ENCODE measurements at regions not wholly inside any gene's neighbourhood (a gene's known extent, or its start where the extent isn't known, plus 50 kb on each side); places are given as distances from the start of the nearest gene placed in this dataset.

DNA sequence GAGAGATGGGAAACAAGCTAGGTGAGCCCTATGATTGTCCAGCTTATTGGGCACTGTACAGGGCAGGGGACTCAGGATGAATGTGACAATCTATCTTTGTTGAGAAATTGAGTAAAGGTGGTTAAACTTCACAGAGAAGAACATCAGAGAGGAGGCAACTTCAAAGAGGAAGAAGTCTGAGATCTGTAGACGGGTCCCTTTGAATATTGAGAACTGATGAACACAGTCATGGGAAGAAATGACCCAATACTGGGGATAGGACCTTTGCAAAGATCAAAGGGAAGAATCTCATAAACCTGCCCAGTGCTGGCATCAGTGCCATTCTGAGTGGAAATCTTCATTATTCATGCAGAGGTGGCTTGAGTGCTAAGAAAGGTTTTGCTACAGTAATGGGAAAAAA lies 569.7 kb upstream of the KCNMB2 start:
- no peaks in the 10 kb centered on the region for H3K27me3 ChIP-seq (ENCODE audit: control insufficient read depth in 2 of 2, insufficient read depth in 2 of 2, low read length in 2 of 2)
- H3K27ac ChIP-seq (ENCODE audit: low read depth in 2 of 2, low read length in 2 of 2) = no peak overlapping the region
- H3K4me1 ChIP-seq (ENCODE audit: control insufficient read depth in 2 of 2, insufficient read depth in 2 of 2, low read length in 2 of 2) = no peaks in the 10 kb centered on the region
- no peaks in the 10 kb centered on the region for H3K36me3 ChIP-seq (ENCODE audit: control insufficient read depth in 2 of 2, insufficient read depth in 2 of 2, low read length in 2 of 2)
- H3K9me3 ChIP-seq (ENCODE audit: control insufficient read depth in 2 of 2, low read length in 2 of 2) = no peaks in the 10 kb centered on the region
- no peak overlapping the region for H3K4me3 ChIP-seq (ENCODE audit: low read length in 2 of 2)
- H3K9ac ChIP-seq (ENCODE audit: low read depth in 1 of 2, low read length in 2 of 2) = no peak overlapping the region

GRCh38 chr3:177968891-177969290 lies 567.3 kb upstream of the KCNMB2 start:
- no peak overlapping the region for H3K9ac ChIP-seq (ENCODE audit: low read depth in 1 of 2, low read length in 2 of 2)
- no peaks in the 10 kb centered on the region for H3K27me3 ChIP-seq (ENCODE audit: control insufficient read depth in 2 of 2, insufficient read depth in 2 of 2, low read length in 2 of 2)
- H3K4me3 ChIP-seq (ENCODE audit: low read length in 2 of 2) = no peak overlapping the region
- no peaks in the 10 kb centered on the region for H3K36me3 ChIP-seq (ENCODE audit: control insufficient read depth in 2 of 2, insufficient read depth in 2 of 2, low read length in 2 of 2)
- H3K9me3 ChIP-seq (ENCODE audit: control insufficient read depth in 2 of 2, low read length in 2 of 2) = no peaks in the 10 kb centered on the region
- no peak overlapping the region for H3K27ac ChIP-seq (ENCODE audit: low read depth in 2 of 2, low read length in 2 of 2)
- no peaks in the 10 kb centered on the region for H3K4me1 ChIP-seq (ENCODE audit: control insufficient read depth in 2 of 2, insufficient read depth in 2 of 2, low read length in 2 of 2)

GRCh38 chr3:177973241-177973840 lies 562.9 kb upstream of the KCNMB2 start:
- no peaks in the 10 kb centered on the region for H3K27me3 ChIP-seq (ENCODE audit: control insufficient read depth in 2 of 2, insufficient read depth in 2 of 2, low read length in 2 of 2)
- no peak overlapping the region for H3K9ac ChIP-seq (ENCODE audit: low read depth in 1 of 2, low read length in 2 of 2)
- H3K9me3 ChIP-seq (ENCODE audit: control insufficient read depth in 2 of 2, low read length in 2 of 2) = no peaks in the 10 kb centered on the region
- no peaks in the 10 kb centered on the region for H3K4me1 ChIP-seq (ENCODE audit: control insufficient read depth in 2 of 2, insufficient read depth in 2 of 2, low read length in 2 of 2)
- H3K36me3 ChIP-seq (ENCODE audit: control insufficient read depth in 2 of 2, insufficient read depth in 2 of 2, low read length in 2 of 2) = no peaks in the 10 kb centered on the region
- no peak overlapping the region for H3K4me3 ChIP-seq (ENCODE audit: low read length in 2 of 2)
- H3K27ac ChIP-seq (ENCODE audit: low read depth in 2 of 2, low read length in 2 of 2) = no peak overlapping the region

- H3K9me3 ChIP-seq (ENCODE audit: control insufficient read depth in 2 of 2, low read length in 2 of 2) = no peaks in the 10 kb centered on the region
- no peaks in the 10 kb centered on the region for H3K27me3 ChIP-seq (ENCODE audit: control insufficient read depth in 2 of 2, insufficient read depth in 2 of 2, low read length in 2 of 2)
- no peak overlapping the region for H3K4me3 ChIP-seq (ENCODE audit: low read length in 2 of 2)
- H3K36me3 ChIP-seq (ENCODE audit: control insufficient read depth in 2 of 2, insufficient read depth in 2 of 2, low read length in 2 of 2) = no peaks in the 10 kb centered on the region
- no peaks in the 10 kb centered on the region for H3K4me1 ChIP-seq (ENCODE audit: control insufficient read depth in 2 of 2, insufficient read depth in 2 of 2, low read length in 2 of 2)
- H3K9ac ChIP-seq (ENCODE audit: low read depth in 1 of 2, low read length in 2 of 2) = no peak overlapping the region
- H3K27ac ChIP-seq (ENCODE audit: low read depth in 2 of 2, low read length in 2 of 2) = no peak overlapping the region
Observed at GRCh38 chr3:177976241-177976640, 560.0 kb upstream of the KCNMB2 start.

GRCh38 chr3:177976866-177977265 lies 559.4 kb upstream of the KCNMB2 start:
- H3K27me3 ChIP-seq (ENCODE audit: control insufficient read depth in 2 of 2, insufficient read depth in 2 of 2, low read length in 2 of 2) = no peaks in the 10 kb centered on the region
- H3K36me3 ChIP-seq (ENCODE audit: control insufficient read depth in 2 of 2, insufficient read depth in 2 of 2, low read length in 2 of 2) = no peaks in the 10 kb centered on the region
- no peak overlapping the region for H3K4me3 ChIP-seq (ENCODE audit: low read length in 2 of 2)
- no peak overlapping the region for H3K27ac ChIP-seq (ENCODE audit: low read depth in 2 of 2, low read length in 2 of 2)
- no peaks in the 10 kb centered on the region for H3K9me3 ChIP-seq (ENCODE audit: control insufficient read depth in 2 of 2, low read length in 2 of 2)
- no peak overlapping the region for H3K9ac ChIP-seq (ENCODE audit: low read depth in 1 of 2, low read length in 2 of 2)
- H3K4me1 ChIP-seq (ENCODE audit: control insufficient read depth in 2 of 2, insufficient read depth in 2 of 2, low read length in 2 of 2) = no peaks in the 10 kb centered on the region

DNA sequence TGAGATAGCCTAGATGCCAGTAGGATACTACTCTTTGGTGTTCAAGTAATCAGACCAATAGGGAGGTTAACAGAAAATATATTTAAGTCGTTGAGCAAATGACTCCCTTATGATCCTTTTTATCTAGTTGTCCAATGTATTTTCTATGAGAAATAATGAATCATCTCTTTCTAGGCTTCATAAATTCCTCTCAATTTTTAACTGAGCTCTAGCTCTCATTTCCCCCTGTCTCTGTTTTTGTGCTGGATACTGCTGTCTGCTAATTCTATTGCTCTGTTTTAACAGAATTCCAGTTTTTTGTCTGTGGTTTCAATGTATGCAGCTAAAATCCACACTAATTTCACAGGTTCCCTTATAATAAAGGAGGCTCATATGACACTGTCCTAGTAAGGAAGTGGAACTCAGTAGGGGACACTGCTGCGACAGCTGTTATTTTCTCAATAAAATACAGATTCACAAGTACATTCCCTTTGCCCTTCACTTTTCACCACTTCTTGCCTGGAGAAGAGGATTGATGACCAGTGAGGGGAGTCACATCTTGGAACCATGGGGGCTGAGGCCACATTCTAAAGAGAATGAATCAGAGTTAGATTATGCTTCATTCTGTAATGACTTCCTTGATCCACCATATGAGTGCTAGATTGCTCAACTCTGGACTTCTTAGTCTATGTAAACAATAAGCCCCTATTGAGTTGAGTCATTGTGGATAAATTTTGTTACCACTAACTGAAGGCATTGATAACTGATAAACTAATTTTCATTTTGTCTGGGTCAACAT lies 558.7 kb upstream of the KCNMB2 start:
- no peak overlapping the region for H3K27ac ChIP-seq (ENCODE audit: low read depth in 2 of 2, low read length in 2 of 2)
- no peak overlapping the region for H3K9ac ChIP-seq (ENCODE audit: low read depth in 1 of 2, low read length in 2 of 2)
- no peaks in the 10 kb centered on the region for H3K36me3 ChIP-seq (ENCODE audit: control insufficient read depth in 2 of 2, insufficient read depth in 2 of 2, low read length in 2 of 2)

GRCh38 chr3:177978946-177979345 lies 557.3 kb upstream of the KCNMB2 start:
- Histone ChIP-seq H3K27me3 (ENCODE audit: control insufficient read depth in 2 of 2, insufficient read depth in 2 of 2, low read length in 2 of 2) (no peaks in the 10 kb centered on the region), H3K4me1 (ENCODE audit: control insufficient read depth in 2 of 2, insufficient read depth in 2 of 2, low read length in 2 of 2) (no peaks in the 10 kb centered on the region), H3K27ac (ENCODE audit: low read depth in 2 of 2, low read length in 2 of 2) (no peak overlapping the region), H3K4me3 (ENCODE audit: low read length in 2 of 2) (no peak overlapping the region), H3K36me3 (ENCODE audit: control insufficient read depth in 2 of 2, insufficient read depth in 2 of 2, low read length in 2 of 2) (no peaks in the 10 kb centered on the region), H3K9ac (ENCODE audit: low read depth in 1 of 2, low read length in 2 of 2) (no peak overlapping the region), H3K9me3 (ENCODE audit: control insufficient read depth in 2 of 2, low read length in 2 of 2) (no peaks in the 10 kb centered on the region)

More for the DNA sequence above, 558.7 kb upstream of the KCNMB2 start:
- Histone ChIP-seq H3K4me3 (ENCODE audit: low read length in 2 of 2) (no peak overlapping the region), H3K27me3 (ENCODE audit: control insufficient read depth in 2 of 2, insufficient read depth in 2 of 2, low read length in 2 of 2) (no peaks in the 10 kb centered on the region), H3K9me3 (ENCODE audit: control insufficient read depth in 2 of 2, low read length in 2 of 2) (no peaks in the 10 kb centered on the region), H3K4me1 (ENCODE audit: control insufficient read depth in 2 of 2, insufficient read depth in 2 of 2, low read length in 2 of 2) (no peaks in the 10 kb centered on the region)

GRCh38 chr3:177979703-177980102 lies 556.5 kb upstream of the KCNMB2 start:
- no peak overlapping the region for H3K9ac ChIP-seq (ENCODE audit: low read depth in 1 of 2, low read length in 2 of 2)
- no peak overlapping the region for H3K27ac ChIP-seq (ENCODE audit: low read depth in 2 of 2, low read length in 2 of 2)
- no peaks in the 10 kb centered on the region for H3K36me3 ChIP-seq (ENCODE audit: control insufficient read depth in 2 of 2, insufficient read depth in 2 of 2, low read length in 2 of 2)
- no peaks in the 10 kb centered on the region for H3K9me3 ChIP-seq (ENCODE audit: control insufficient read depth in 2 of 2, low read length in 2 of 2)
- no peak overlapping the region for H3K4me3 ChIP-seq (ENCODE audit: low read length in 2 of 2)
- H3K4me1 ChIP-seq (ENCODE audit: control insufficient read depth in 2 of 2, insufficient read depth in 2 of 2, low read length in 2 of 2) = no peaks in the 10 kb centered on the region
- H3K27me3 ChIP-seq (ENCODE audit: control insufficient read depth in 2 of 2, insufficient read depth in 2 of 2, low read length in 2 of 2) = no peaks in the 10 kb centered on the region

- no peaks in the 10 kb centered on the region for H3K4me1 ChIP-seq (ENCODE audit: control insufficient read depth in 2 of 2, insufficient read depth in 2 of 2, low read length in 2 of 2)
- H3K9ac ChIP-seq (ENCODE audit: low read depth in 1 of 2, low read length in 2 of 2) = no peak overlapping the region
- H3K4me3 ChIP-seq (ENCODE audit: low read length in 2 of 2) = no peak overlapping the region
- no peaks in the 10 kb centered on the region for H3K36me3 ChIP-seq (ENCODE audit: control insufficient read depth in 2 of 2, insufficient read depth in 2 of 2, low read length in 2 of 2)
- no peaks in the 10 kb centered on the region for H3K27me3 ChIP-seq (ENCODE audit: control insufficient read depth in 2 of 2, insufficient read depth in 2 of 2, low read length in 2 of 2)
- no peaks in the 10 kb centered on the region for H3K9me3 ChIP-seq (ENCODE audit: control insufficient read depth in 2 of 2, low read length in 2 of 2)
- H3K27ac ChIP-seq (ENCODE audit: low read depth in 2 of 2, low read length in 2 of 2) = no peak overlapping the region
Observed at GRCh38 chr3:177981576-177981975, 554.7 kb upstream of the KCNMB2 start.

DNA sequence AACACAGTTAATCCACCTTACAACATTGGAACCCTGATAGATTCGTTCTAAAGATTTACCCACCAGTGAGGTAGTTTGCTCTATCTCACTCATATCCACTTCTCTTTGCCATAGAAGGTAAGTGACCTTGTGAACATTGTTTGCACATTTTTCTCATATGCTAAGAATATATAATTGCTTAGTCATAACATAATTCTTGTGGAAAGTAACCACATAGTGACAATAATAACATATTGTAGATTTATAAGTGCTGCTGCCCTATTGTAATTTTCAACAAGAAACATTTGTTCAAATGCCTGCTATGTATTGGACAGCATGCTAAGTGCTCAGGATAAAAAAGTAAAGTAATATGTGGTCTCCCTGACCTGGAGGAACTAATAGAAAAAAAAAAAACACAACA lies 554.2 kb upstream of the KCNMB2 start:
- Histone ChIP-seq H3K4me1 (ENCODE audit: control insufficient read depth in 2 of 2, insufficient read depth in 2 of 2, low read length in 2 of 2) (no peaks in the 10 kb centered on the region), H3K9me3 (ENCODE audit: control insufficient read depth in 2 of 2, low read length in 2 of 2) (no peaks in the 10 kb centered on the region), H3K4me3 (ENCODE audit: low read length in 2 of 2) (no peak overlapping the region), H3K36me3 (ENCODE audit: control insufficient read depth in 2 of 2, insufficient read depth in 2 of 2, low read length in 2 of 2) (no peaks in the 10 kb centered on the region), H3K27me3 (ENCODE audit: control insufficient read depth in 2 of 2, insufficient read depth in 2 of 2, low read length in 2 of 2) (no peaks in the 10 kb centered on the region), H3K27ac (ENCODE audit: low read depth in 2 of 2, low read length in 2 of 2) (no peak overlapping the region), H3K9ac (ENCODE audit: low read depth in 1 of 2, low read length in 2 of 2) (no peak overlapping the region)
